Right cardiac atrium (tissue), 5 donors: ENCODE measurements at regions not wholly inside any gene's neighbourhood (a gene's known extent, or its start where the extent isn't known, plus 50 kb on each side); places are given as distances from the start of the nearest gene placed in this dataset.

ENCODE experiments used
- ATAC-seq, 2 donors: fragments of 200-7000 bp; cut with Tn5 transposase; one replicate each; pipeline versions ENCODE4 v1.8.0 to v1.9.1; 2020; ENCODE audit warnings: moderate library complexity in 2 of 2, mild to moderate bottlenecking in 1 of 2
- DNase-seq, 3 donors: peaks; one replicate each; pipeline ENCODE4 v3.0.0-alpha.2; 2020
- H3K27ac ChIP-seq: one replicate; pipeline ENCODE4 v1.5.1; 2013; ENCODE audit warnings: mild to moderate bottlenecking, low read length, control low read depth, moderate library complexity
- H3K27me3 ChIP-seq: one replicate; pipeline ENCODE4 v1.6.1; 2013; ENCODE audit not compliant: control insufficient read depth, insufficient read depth
- H3K4me1 ChIP-seq: one replicate; pipeline ENCODE4 v1.6.1; 2013; ENCODE audit warnings: low read length; ENCODE audit not compliant: control insufficient read depth, insufficient read depth
- H3K4me3 ChIP-seq: one replicate; pipeline ENCODE4 v1.5.1; 2013; ENCODE audit warnings: low read length, control low read depth
- H3K9me3 ChIP-seq: one replicate; pipeline ENCODE4 v1.6.1; 2013; ENCODE audit warnings: low read length; ENCODE audit not compliant: control insufficient read depth
- WGBS: extraction: QIAGEN DNeasy Blood & Tissue Kit; methylation state at CpG from one replicate; pipeline ENCODE4 v1.1.7; 2013; 5-methylcytosine and 5-hydroxymethylcytosine counted together
- intact Hi-C, 4 donors: fragments of 100-400 bp; cut with DNase I; formaldehyde crosslinking; loops; one replicate each; pipeline versions ENCODE4 v1.11.0 to v1.14.0; 2022 to 2023
- donor health status: healthy with polysubstance abuse.
- donor health status: DM: no; HTN: yes; CAD: no.
- donor health status: DM: no; HTN: no; CAD: no.
- donor health status: DM: no; HTN: yes; CAD: no; lungs with severe emphysema.
- donor health status: DM: yes; HTN: yes; CAD: no.

- H3K4me1 ChIP-seq = no peaks in the 10 kb centered on the region
- ATAC-seq (no peak), DNase-seq (no peak)
- H3K4me3 ChIP-seq = no peak overlapping the region
- H3K27me3 ChIP-seq = no peaks in the 10 kb centered on the region
- 72% methylated on average over 3 of the region's 3 CpGs for WGBS
- H3K9me3 ChIP-seq = no peaks in the 10 kb centered on the region
- H3K27ac ChIP-seq = no peak overlapping the region
- intact Hi-C loops = no loop called here
Observed at GRCh38 chr3:117084277-117084676, 374.7 kb downstream of the TUSC7 start.

- Histone ChIP-seq H3K9me3 (no peaks in the 10 kb centered on the region), H3K27me3 (no peaks in the 10 kb centered on the region), H3K27ac (no peak overlapping the region), H3K4me3 (no peak overlapping the region), H3K4me1 (no peaks in the 10 kb centered on the region)
- ATAC-seq (no peak), DNase-seq (no peak)
- intact Hi-C loops = no loop called here
- 11% methylated on average over 3 of the region's 3 CpGs for WGBS
Observed at GRCh38 chr3:117084739-117085270, 375.2 kb downstream of the TUSC7 start.

- Histone ChIP-seq H3K4me1 (no peaks in the 10 kb centered on the region), H3K9me3 (no peaks in the 10 kb centered on the region), H3K4me3 (no peak overlapping the region), H3K27ac (no peak overlapping the region), H3K27me3 (no peaks in the 10 kb centered on the region)
- intact Hi-C loops = no loop called here
- no peak for ATAC-seq
- 29% methylated on average over 1 of the region's 1 CpG for WGBS
- DNase-seq = no peak
Observed at GRCh38 chr3:117091676-117092075, 382.1 kb downstream of the TUSC7 start.

GRCh38 chr3:117096549-117096948 is 387.0 kb downstream of the TUSC7 start:
- Histone ChIP-seq H3K9me3 (no peaks in the 10 kb centered on the region), H3K4me1 (no peaks in the 10 kb centered on the region), H3K4me3 (no peak overlapping the region), H3K27ac (no peak overlapping the region), H3K27me3 (no peaks in the 10 kb centered on the region)
- DNase-seq (no peak), ATAC-seq (no peak)
- intact Hi-C loops = no loop called here
- WGBS = 78% methylated on average over 4 of the region's 4 CpGs

GRCh38 chr3:117097351-117097750 is 387.8 kb downstream of the TUSC7 start:
- Histone ChIP-seq H3K4me1 (no peaks in the 10 kb centered on the region), H3K4me3 (no peak overlapping the region), H3K27ac (no peak overlapping the region), H3K9me3 (no peaks in the 10 kb centered on the region), H3K27me3 (no peaks in the 10 kb centered on the region)
- DNase-seq (no peak), ATAC-seq (no peak)
- intact Hi-C loops = no loop called here

- Histone ChIP-seq H3K27ac (no peak overlapping the region), H3K27me3 (no peaks in the 10 kb centered on the region), H3K4me1 (no peaks in the 10 kb centered on the region), H3K4me3 (no peak overlapping the region), H3K9me3 (no peaks in the 10 kb centered on the region)
- intact Hi-C loops = no loop called here
- DNase-seq (no peak), ATAC-seq (no peak)
- WGBS = 96% methylated on average over 1 of the region's 1 CpG
Observed at GRCh38 chr3:117101697-117102096, 392.1 kb downstream of the TUSC7 start.

GRCh38 chr3:117102426-117102825 is 392.8 kb downstream of the TUSC7 start:
- no peak overlapping the region for H3K4me3 ChIP-seq
- no peak overlapping the region for H3K27ac ChIP-seq
- H3K27me3 ChIP-seq = no peaks in the 10 kb centered on the region
- DNase-seq = no peak
- no peak for ATAC-seq
- no peaks in the 10 kb centered on the region for H3K4me1 ChIP-seq
- WGBS = 73% methylated on average over 3 of the region's 3 CpGs
- H3K9me3 ChIP-seq = no peaks in the 10 kb centered on the region
- intact Hi-C loops = no loop called here

- no peak for ATAC-seq
- intact Hi-C loops = no loop called here
- no peak overlapping the region for H3K27ac ChIP-seq
Observed at GRCh38 chr3:117103675-117104074, 394.1 kb downstream of the TUSC7 start.

GRCh38 chr3:117104381-117104780 is 394.8 kb downstream of the TUSC7 start:
- H3K4me3 ChIP-seq = no peak overlapping the region
- ATAC-seq (no peak), DNase-seq (no peak)
- WGBS = 61% methylated on average over 2 of the region's 2 CpGs
- H3K27ac ChIP-seq = no peak overlapping the region
- no peaks in the 10 kb centered on the region for H3K4me1 ChIP-seq
- no peaks in the 10 kb centered on the region for H3K9me3 ChIP-seq
- intact Hi-C loops = no loop called here
- no peaks in the 10 kb centered on the region for H3K27me3 ChIP-seq

More at GRCh38 chr3:117103675-117104074, 394.1 kb downstream of the TUSC7 start:
- Histone ChIP-seq H3K4me1 (no peaks in the 10 kb centered on the region), H3K9me3 (no peaks in the 10 kb centered on the region), H3K4me3 (no peak overlapping the region), H3K27me3 (no peaks in the 10 kb centered on the region)
- DNase-seq = no peak
- WGBS = 66% methylated on average over 3 of the region's 3 CpGs

GRCh38 chr3:117104792-117105191 is 395.2 kb downstream of the TUSC7 start:
- no peaks in the 10 kb centered on the region for H3K9me3 ChIP-seq
- WGBS = 87% methylated on average over 4 of the region's 4 CpGs
- DNase-seq (no peak), ATAC-seq (no peak)
- intact Hi-C loops = no loop called here
- no peak overlapping the region for H3K4me3 ChIP-seq
- H3K27me3 ChIP-seq = no peaks in the 10 kb centered on the region
- H3K27ac ChIP-seq = no peak overlapping the region
- no peaks in the 10 kb centered on the region for H3K4me1 ChIP-seq

GRCh38 chr3:117105686-117106085 is 396.1 kb downstream of the TUSC7 start:
- 55% methylated on average over 5 of the region's 5 CpGs for WGBS
- no peak for ATAC-seq

GRCh38 chr3:117106396-117106795 is 396.8 kb downstream of the TUSC7 start:
- Histone ChIP-seq H3K4me1 (no peaks in the 10 kb centered on the region), H3K4me3 (no peak overlapping the region), H3K9me3 (no peaks in the 10 kb centered on the region), H3K27ac (no peak overlapping the region), H3K27me3 (no peaks in the 10 kb centered on the region)
- ATAC-seq = no peak
- intact Hi-C loops = no loop called here
- 82% methylated on average over 2 of the region's 2 CpGs for WGBS
- no peak for DNase-seq

More at GRCh38 chr3:117105686-117106085, 396.1 kb downstream of the TUSC7 start:
- no peaks in the 10 kb centered on the region for H3K4me1 ChIP-seq
- H3K4me3 ChIP-seq = no peak overlapping the region
- intact Hi-C loops = no loop called here
- H3K27ac ChIP-seq = no peak overlapping the region
- DNase-seq = no peak
- no peaks in the 10 kb centered on the region for H3K9me3 ChIP-seq
- no peaks in the 10 kb centered on the region for H3K27me3 ChIP-seq
